ENCODE measurements at regions not wholly inside any gene's neighbourhood (a gene's known extent, or its start where the extent isn't known, plus 50 kb on each side); places are given as distances from the start of the nearest gene placed in this dataset.

DNA sequence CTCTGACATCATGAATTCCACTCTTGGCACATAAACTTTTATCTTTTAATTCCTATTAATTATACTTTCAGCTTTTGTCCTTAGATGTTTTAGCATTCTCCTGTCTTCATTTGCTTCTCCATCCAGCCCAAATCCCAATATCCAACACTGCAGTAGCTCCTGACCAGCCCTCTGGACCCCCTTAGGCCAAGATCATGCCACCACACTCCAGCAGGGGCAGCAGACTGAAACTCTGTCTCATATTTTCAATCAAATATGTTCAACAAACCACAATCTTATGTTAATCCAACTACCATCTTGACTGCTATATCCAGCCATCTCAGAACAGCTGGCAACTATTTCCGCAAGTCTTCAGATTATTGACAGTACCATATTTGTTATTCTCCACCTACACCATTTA lies 315.8 kb upstream of the ROBO2 start:
- no peak for DNase-seq

DNA sequence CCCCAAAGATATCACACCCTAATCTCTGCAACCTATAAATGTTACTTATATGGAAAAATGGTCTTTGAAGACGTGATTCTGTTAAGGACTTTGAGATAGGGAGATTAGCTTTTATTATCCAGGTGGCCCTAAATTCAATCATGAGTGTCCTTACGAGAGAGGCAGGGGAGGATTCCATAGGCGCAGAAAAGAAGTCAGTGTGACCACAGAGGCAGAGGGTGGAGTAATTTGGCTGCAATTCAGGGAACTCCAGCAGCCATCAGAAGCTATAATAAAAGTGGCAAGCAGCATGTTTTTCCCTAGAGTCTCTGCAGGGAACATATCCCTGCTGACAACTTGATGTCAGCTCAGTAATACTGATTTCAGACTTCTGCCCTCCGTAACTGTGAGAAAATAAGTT lies 315.2 kb upstream of the ROBO2 start:
- no peak for DNase-seq

DNA sequence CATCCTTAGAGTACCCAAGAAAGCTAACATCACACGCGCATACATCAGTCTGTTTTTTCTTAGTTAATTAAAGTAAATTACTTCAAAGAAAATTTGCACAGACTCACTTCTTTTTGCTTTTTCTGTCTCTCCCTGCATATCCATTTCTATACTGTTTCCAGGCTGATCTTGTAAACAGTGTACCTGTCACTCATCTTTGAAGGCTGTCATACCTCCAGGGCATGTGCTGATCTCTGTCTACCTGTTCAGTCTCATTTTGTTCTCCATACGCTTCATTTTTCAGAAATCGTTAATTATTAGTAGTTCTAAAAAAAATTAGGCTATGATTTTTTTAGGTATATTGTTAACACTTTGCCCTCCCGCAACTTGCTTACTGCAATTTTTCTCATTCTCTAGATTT lies 313.9 kb upstream of the ROBO2 start:
- no peak for DNase-seq

DNA sequence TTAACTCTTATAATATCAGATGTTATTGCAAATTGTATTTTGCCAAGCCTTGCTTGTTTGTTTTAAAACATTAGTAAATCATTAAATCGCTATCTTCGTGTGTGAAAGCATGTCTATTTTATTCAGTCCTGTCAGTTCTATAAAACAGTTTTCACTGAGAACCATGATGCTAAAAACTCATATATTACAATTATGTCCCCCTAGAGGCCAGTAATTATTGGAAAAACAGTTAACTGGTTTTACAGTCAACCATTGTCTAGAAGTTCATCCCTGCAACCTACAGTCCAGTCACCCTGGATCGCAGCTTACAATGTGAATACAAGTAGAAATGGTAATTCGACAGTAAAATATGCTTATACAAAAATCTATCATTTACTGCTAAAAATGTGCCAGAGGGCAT lies 311.5 kb upstream of the ROBO2 start:
- DNase-seq = no peak

DNA sequence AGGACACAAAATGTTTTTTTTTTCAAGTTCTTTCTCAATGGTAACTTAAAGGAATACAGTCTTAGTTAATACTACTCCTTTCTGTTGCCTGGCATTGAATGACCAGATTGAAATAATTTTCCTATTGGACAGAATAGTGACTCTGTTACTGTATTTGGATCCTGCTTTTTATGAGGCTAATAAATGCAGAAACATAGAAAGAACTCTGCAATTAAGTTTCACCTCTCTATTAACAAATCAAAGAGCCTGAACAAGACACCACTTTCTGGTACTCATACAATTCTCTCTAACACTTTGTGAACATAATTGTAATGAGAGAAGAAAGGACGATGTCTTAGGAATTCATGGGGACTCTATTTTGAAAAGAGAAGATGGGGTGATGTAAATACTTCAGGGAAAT lies 308.4 kb upstream of the ROBO2 start:
- no peak for DNase-seq

DNA sequence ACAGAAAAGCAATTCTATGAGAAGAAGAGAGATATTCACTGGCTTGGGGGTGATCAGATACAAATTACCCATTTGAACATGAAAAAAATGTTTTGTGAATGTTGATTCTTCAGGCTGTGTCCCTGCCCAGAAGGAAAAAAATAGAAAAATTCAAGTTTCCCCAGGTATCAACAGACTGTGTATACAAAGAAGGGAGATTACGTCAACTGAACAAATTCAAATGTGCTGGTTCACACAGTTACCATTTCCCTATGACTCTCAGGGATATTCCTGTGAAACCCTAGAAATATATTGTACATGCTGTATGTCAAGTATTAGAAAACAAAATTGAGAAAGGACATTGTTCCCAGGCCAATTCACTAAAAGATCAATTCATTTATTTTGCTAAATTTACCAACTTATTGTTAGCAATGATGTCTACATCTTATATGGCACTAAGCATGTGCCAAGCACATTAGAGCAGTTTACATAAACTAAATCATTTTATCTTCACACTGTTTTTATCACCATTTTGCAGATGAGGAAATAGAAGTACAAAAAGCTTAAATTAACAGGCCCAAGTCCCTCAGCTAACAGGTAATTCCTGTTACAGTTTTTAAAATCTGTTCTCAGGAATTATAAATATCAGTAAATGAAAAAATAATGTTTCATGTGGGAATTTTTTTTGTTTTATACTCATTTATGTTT lies 306.7 kb upstream of the ROBO2 start:
- DNase-seq = no peak

DNA sequence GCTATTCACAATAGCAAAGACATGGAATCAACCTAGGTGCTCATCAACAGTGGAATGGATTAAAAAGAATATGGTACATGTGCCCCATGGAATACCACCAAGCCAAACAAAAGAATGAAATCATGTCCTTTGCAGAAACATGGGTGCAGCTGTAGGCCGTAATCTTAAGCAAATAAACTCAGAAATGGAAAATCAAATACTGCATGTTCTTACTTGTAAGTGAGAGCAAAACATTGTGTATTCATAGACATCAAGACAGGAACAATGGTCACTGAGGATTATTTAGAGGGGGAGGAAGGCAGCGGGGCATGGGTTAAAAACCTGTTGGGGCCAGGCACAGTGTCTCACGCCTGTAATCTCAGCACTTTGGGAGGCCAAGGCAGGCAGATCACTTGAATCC lies 304.7 kb upstream of the ROBO2 start:
- DNase-seq = no peak

DNA sequence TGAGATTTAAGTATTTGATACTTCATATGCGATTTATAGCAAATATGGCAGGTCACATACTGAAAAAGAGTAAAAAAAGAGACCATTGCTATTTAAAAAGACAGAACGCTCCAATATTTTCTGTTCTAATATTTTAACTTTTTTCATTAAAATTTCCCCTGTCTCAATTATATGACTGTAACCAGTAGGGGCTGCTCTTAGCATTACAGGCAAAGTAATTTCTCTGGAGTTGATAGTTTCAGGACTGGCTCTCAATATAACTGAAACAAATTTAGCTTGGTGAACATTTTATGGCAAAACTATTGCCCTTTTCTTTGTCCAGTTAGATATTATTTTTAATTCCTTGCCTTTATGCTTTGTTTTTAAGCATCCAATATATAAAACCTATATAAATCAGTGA lies 286.3 kb upstream of the ROBO2 start:
- no peak for DNase-seq

DNA sequence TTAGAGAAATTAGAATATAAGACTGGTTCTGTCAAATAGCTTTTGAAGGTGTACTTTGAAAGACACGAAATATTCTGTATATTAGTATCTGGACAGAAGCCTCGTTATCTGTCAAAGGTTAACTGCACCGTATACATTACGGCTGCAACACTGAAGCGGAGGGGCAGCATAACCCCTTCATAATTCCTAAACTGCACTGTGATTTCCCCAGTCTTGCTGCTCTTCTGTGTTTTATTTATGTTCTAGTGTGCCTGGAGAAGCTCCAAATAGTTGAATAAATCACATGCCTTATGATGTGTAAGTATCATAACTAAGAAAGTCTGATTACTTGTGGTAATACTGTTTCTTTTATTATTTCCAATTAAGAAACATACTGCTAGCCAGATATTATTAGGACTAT lies 285.7 kb upstream of the ROBO2 start:
- no peak for DNase-seq

DNA sequence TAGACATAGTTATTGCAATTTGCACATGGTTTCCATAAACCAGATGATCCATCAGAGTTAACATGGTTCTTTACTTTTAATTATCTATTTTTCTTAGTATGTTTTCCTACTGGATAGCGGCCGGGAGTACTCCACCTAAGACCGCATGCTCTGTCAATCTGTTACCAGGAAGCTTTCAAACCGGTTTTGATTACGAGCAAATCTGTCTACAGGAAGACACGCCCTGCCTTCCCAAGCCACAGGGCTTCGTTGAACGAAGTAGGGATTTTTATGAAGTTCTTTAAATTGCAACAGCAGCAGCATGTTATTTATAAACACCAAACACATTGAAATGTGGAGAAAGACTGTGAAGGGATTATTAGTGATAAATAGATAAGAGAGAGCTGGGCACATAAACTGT lies 283.3 kb upstream of the ROBO2 start:
- no peak for DNase-seq

DNA sequence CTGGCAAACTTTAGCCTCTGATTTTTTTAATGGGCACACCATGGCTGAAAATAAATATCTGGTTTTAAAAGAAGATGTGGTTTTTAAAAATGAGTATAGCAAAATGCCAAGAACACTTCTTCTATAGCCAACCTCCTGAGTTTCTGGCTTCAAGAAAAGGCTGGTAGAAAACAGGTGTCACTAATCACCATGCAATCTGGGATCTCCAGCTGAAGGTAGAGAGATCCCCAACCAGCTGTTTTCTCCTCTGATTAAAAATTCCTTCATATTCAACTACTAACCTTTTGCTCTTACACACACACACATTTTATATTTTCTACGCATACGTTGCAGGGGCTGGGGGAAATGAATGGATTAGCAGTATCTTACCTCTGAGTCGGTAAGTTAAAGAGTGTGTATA lies 279.6 kb upstream of the ROBO2 start:
- no peak for DNase-seq

DNA sequence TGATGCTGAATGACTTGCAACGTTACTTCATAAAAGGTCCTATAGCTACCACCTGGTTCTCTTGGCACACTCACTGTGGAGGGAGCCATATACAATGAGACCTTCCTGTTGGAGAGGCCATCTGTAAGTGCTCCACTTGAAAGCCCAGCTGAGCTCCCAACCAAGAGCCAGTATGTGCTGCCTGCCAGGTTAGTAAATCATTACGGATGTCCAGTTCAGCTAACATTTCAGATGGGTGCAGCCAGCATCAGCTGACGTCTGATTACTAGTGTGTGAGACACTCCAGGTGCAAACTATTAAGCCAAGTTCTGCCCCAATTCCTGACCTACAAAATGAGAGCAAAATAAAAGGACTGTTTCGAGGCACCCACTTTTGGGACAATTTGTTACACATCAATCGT lies 274.4 kb upstream of the ROBO2 start:
- DNase-seq = no peak

DNA sequence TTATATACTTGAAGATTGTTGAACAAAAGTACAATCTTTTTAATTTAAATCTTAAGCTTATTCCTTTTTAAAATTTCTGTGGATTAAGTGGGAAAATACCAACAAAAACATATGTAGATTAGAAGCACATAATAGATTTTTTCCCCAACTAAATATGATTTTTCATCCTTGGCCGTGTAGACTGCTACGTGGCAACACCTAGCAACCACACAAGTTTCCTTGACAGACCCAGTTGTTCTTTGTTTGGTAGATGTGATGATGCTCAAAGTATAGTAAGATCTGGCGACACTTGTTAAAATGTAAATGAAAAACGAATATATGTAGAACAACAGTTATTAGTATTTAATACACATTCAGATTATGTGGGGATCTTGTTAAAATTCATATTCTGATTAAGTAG lies 271.0 kb upstream of the ROBO2 start:
- no peak for DNase-seq

DNA sequence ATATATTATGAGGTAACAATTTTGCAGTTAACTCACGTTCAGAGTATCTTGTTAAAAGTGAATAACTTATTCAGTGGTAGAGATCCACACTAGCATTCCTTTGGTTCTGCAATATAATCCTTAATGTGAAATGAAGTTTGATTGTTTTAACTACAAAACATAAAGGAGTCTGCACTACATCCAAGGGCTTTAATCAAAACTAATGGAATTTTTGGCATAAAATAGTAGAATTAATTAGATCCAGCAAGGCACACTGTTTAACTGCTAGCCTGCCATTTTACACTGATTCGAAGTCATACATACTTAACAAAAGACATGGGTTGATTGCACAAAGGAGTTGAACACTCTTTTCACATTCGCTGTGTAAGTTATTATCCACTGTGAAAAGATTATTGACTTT lies 263.0 kb upstream of the ROBO2 start:
- DNase-seq = no peak

DNA sequence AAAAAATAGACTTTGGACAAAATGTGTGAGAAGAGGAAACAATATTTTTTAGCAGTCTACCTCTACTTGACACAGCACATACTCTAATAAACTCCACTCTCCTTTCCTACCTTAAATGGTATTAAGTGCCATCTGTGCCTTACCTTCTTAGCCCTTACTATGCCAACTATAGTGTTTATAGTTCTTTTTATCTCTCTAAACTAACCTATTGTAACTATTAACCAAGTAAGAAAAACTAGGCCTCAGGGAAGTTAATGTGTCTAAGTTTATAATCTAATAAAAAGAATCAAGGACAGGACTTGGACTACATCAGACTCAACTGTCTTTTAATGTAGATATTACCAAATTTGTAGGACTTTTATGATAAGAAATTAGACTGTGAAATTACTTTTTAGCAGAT lies 251.7 kb upstream of the ROBO2 start:
- DNase-seq = no peak

DNA sequence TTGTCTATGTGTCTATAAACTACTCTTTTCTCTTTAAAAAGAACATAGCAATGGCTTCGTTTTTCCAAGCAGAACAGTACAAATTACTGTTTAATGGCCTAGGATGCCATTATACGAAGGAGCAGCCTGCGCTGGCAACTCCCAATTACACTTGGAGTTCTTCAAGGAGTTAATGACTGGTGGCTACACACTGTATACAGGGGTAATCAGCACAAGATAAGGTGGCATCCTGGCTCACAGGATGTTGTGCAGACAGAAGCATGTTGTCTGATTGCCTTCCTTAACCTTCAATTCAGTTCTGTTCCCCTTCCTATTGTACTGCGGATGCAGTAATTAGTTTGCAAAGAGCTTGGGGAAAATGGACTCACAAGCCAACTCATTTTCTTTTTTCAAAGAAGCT lies 250.7 kb upstream of the ROBO2 start:
- no peak for DNase-seq

DNA sequence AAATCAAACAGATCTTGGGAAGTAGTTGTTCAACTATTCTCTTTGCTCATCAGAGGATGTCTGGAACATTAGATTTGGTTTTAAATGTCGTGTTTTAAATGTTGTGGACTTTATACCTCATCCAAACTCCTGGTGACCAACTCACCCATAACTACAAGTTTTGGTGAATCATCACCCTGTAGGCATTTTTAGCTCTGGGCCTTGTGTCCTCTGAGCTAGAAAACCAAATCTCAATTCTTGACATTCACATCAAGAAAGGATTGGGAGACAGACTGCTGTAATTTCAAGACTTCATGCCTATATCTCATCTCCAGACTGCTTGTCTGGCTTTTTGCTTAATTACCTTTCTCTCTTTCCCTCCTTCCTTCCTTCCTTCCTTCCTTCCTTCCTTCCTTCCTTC lies 228.5 kb upstream of the ROBO2 start:
- no peak for DNase-seq

DNA sequence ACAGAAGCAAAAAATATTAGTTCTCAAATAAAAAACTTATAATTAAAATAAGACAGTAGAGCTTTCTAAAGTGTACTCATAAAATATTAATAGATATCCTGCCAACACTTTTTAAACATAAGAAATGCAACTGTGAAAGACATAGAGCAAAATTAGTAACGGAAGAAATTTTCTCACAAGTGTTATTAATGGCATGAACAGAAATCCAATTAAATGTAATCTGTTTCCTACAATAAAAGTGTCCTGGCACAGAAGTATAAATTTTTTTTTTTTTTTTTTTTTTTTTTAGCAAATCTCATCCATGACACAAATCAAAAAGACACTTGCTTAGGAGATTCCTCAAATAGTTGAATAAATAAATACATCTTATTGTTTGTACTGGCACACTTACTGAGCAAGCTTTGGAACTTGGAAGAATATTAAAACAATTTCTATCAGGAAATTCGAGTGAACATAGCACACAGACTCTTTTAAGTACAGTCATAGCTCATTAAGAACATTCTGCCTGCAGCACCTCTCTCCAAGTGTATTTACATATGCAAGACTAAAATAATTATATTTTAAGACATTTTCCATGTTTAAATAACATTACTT lies 227.2 kb upstream of the ROBO2 start:
- DNase-seq = no peak

DNA sequence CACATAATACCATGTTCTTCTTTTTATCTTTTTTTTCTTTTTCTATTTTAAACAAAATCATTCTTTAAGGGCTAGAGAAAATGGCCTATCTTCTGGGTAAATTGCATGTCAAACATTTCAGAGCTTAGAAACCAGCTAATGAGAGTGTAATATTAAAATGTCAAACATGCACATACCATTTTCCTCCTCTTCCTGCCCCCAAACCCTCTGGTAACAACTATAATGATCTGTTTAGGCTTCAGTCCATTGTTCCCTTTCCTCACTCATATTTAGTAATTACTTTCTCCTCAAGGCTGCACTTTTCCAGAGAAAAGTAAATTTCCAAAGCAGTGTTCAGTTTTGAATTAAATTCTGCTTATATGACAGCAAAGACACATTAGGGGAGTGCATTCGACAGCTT lies 224.3 kb upstream of the ROBO2 start:
- no peak for DNase-seq

DNA sequence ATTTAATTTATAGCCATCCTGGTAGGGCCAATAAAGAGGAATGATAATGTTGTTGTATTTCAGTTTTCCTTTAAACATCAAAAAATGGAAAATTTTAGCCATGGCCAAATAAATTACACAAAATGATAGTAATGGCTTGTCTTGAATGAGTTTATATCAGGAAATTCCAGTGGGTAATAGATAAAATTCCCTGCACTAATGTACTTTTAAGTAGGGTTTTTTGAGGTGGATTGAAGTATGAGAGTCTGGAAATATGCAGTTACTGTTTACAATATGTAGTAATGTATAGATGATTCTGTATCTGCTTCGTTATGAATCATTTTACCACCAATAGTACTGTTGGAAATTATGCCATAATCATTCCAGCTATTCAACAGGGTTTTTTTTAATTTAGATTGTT lies 219.4 kb upstream of the ROBO2 start:
- DNase-seq = no peak

DNA sequence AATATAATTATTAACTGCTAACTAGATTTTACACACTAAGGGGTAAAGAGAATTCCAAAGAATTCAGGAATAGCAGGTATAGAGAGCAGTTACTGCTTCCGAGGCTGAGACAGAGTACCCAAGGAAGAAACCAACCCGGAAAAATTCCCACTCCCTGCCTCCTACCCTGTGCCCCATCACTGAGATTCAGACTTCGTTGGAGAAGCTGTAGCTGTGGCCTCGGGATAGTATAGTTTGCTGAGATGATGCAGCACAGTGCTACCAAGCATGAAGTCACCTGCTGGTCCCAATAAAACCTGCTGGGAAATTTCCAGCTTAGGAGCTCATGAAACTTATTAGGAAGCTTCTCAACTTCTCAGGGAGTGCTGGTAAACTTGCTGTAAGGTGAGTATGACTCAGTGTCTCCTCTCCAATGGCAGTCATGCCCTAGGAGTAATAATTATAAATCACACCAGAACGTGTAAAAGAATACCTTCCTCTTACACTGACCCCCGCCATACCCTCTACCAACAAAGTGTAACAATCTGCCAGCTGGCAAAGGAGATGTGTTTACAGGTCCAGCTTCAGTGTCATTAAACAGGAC lies 215.2 kb upstream of the ROBO2 start:
- DNase-seq = no peak

DNA sequence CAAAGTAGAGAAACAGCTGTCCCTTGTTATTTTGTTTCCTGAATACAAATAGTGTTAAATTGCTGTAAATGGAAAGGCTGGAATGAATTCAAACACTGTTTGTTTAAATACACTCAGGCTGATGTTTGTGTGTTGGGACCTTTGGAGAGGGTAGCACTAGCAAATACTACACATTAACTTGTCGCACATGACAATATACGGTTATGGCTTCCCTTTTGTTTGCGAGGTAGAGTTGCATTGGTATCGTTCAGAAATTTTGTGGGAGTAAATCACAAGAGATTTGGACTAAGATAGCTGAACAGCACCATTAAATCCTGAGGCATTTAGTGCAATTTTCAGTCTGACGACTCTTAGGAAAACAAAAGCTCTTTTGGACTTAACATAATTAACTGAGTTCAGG lies 213.0 kb upstream of the ROBO2 start:
- DNase-seq = no peak

DNA sequence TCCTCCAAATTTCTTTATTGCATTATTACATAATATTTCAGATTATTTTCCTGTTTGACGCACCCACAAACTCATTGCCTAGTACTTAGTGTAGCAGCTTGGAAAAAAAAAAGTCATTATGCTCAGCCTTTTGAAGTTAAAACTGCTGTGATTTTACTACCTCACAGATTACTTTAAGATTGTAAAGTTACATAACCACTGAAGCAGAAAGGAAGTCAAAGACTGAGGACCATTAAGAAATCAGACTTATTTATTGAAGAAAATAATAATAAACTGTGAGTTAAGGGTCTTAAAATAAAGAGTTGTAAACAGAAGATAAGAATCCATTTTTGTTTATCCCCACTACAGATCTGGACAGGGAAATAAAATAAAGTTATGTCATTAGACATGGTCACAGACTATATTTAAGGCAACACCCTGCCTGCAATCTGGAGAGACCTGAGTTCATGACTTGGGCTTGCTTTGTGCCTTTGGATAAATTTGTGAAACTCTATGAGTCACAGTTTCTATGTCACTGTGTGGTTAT lies 212.1 kb upstream of the ROBO2 start:
- DNase-seq = no peak

DNA sequence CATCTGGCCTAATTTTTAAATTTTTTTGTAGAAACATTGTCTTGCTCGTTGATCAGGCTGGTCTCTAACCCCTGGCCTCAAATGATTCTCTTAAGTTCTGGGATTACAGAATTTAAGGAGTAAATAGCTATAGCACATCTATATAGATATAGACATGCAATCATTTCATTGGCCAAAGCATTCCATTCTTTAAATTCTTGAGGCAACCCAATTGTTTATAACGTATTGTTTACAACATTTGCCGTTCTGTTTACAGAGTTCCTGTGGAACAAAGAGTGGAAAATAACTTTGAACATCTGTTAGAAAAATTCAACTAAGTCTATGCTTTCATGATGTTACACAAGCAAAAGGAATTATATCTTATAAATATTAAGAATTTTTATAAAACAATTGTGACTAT lies 205.2 kb upstream of the ROBO2 start:
- no peak for DNase-seq

DNA sequence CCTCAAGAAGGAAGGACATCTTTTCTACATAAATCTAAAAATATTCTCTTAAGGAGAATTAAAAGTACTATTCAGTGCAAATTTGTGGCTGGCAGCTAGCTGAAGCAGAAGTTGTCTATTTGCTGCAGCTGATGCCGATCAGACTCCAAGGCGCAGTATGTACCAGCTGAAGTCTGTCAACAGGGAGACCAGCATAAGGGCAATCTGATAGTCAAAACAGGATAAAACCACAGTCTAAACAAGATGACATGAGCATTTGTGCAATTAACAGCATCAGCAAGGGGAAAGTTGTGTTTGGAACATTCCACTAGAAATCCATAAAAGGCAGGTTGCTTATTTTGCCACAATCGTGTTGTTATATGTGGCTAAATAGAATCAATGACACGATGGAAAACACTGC lies 198.2 kb upstream of the ROBO2 start:
- no peak for DNase-seq
